GM04503 (cell line): ENCODE measurements at regions not wholly inside any gene's neighbourhood (a gene's known extent, or its start where the extent isn't known, plus 50 kb on each side); places are given as distances from the start of the nearest gene placed in this dataset.

Experiments
- DNase-seq: peaks from one replicate; pipeline ENCODE4 v3.0.0-alpha.2; 2012; ENCODE audit warnings: low read depth

DNA sequence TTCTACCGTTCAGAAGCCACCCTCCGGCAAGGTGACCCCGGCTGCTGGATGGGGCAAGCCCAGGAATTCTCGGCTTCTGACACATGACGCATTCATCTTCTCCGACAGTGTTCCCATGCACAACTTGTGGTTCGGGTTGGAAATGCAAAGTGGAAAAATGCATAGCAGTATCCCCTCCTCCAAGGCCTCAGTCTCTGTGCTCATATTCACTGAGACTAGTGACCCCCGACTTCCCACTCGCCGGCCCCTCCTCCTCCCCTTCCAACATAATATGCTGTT, 70.0 kb upstream of the NTM start:
- no peak for DNase-seq

DNA sequence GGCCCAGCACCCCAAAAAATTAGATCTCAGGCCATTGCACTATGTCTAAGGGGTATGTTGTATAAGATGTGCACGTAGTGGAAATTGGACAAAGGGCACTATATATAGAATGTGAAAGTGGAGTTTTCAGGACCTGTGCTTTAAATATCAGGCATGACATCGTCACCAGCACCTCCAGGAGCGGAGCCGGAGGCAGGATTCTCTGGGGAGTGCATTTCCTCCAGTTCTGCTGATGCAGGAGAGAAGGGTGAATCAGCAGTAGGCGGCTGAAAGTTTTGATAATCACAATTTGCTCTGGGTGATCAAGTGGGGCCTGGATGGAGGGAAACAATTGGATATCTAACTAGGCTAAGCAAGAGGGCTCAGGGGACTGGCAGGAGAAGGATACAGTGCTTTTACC, 69.1 kb upstream of the NTM start:
- DNase-seq: no peak

DNA sequence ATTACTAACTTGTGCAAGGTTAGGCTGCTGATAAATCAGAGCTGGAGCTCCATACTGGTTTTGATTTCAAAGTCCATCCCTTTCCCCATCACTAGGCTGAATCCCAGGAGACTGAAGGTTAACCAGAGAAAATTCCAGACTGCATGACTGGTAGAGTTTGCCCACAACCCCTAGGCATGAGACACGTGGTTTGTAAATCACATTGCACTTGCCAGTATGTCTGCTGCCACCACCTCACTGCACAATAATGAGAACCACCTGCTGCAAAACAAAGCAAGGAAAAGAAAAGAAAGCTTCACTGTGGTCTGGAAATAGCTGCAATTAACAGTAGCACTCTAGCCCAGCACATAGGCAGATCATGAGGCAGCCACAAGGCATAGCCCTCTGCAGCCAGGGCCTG, 67.6 kb upstream of the NTM start:
- peak; percentile 21 for DNase-seq

DNA sequence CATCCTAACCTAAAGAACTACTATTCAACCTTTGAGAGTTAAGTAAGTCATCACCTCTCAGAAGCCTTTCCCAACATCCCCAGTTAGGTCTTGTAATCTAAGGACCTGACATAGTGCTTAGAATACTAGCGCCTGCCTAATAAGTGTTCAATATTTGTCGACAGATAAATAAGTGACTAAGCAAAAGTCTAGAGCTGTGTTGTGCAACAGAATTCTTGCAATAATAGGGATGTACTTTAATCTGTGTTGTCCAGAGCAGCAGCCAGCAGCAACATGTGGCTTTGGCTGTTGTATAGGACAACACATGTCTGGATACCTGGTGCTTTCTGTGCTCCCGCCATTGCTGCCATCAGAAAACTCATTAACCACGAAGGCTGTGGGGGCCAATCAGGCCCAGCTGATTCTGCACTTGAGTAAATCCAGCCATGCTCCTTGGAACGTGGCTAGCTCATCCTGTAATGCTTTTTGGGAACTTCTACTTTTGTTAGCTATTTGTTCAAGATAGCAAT, 66.8 kb upstream of the NTM start:
- DNase-seq: no peak

DNA sequence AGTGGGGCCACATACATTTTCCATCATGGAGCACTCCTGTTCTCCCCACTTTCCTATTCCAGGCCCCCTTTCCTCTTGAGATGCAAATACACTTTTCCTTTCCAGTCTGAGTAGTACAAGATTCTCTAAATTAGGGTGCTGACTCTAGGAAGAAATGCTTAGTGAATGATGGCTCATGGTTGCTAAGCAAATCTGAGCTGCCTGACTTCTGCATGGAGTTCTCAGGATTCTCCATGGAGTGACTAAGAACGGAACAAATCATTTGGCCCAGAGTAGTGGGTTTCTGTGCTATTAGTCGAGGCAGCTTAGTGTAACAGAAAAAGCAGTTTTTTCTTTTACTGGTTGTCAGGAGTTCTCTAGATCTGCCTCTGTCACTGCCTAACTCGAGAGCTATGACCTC, 65.4 kb upstream of the NTM start:
- no peak for DNase-seq

DNA sequence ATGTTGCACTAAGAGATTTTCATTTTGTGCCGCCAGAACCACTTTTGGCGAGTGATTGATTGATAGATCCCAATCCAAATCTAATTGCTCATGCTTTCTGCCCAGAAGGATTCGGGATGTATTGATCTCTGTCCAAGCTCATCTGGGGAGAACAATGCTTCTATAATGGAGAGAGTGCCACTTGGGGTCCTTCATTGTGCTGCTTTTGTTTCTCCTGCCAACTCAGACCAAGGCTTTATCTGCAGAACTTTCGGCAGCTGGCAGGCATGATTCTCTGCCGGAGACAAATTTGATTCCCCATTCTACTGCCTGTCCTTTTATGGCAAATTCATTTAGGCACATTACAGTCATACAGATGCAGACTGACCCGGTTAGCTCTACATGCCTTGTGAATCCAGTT, 62.9 kb upstream of the NTM start:
- DNase-seq: no peak

DNA sequence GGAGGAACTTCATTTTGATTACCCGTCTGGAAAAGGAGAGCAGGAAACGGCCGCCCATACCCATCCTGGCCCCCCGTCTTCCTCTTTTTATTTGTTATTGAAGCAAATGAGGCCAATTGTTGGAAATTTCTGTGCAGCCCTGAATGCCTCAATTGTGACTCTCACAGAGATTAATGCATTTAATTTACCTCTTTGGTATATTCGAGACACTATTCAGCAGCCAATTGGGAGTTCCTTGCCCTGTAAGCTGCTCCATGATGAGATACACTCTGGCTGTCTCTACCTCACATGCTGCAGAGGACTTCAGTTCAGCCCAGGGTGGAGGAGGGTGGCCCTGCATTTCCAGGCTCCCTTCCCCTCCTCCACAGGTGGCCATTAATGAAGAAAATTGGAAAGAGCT, 60.6 kb upstream of the NTM start:
- DNase-seq: no peak

DNA sequence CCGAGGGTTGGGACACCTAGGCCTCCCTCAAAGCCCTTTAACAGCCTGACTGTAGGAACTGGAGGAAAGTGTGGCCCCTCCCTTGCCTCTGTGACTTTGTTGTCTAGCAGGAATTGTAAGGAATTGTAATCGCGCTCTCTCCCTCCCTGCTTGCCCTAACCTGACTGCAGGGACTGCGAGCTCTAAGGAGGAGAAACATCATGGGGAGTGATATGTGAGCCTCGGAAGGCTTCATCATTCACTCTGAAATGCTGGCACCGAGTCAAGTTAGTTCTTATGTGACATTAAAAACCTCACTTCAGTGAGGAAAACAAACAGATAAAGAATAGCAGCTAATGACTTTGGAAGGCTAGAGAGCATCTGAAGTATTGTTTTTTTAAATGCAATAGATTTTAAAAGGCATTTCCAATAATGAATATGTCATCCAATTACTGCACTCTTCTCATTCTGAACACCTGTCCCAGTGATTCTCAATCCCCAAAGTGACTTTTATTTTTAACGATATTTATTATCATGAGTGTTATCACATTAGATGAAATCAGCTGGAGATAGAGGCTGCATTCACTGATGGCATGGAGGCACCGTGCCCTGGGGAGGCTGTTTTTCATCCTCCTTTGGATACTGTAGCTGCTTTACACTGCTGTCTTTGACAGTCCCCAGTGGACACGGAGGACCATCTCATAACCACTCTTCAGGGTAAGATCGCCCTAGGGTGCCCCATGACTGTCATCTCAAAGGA, 58.5 kb upstream of the NTM start:
- DNase-seq: no peak
